ENCODE measurements at regions not wholly inside any gene's neighbourhood (a gene's known extent, or its start where the extent isn't known, plus 50 kb on each side); places are given as distances from the start of the nearest gene placed in this dataset.

GRCh38 chr6:9851541-9852380 lies 563.1 kb downstream of the TFAP2A start:
- Histone ChIP-seq H3K27ac (ENCODE audit: insufficient read depth, low read depth, low read length) (no peak overlapping the region), H3K27me3 (ENCODE audit: control insufficient read depth in 2 of 2, insufficient read depth in 2 of 2, low read length in 2 of 2) (no peaks in the 10 kb centered on the region), H3K9me3 (replicated peaks; ENCODE audit: control insufficient read depth, insufficient read depth, low read length) (no peaks in the 10 kb centered on the region), H4K20me1 (replicated peaks; ENCODE audit: control insufficient read depth, extremely low read depth, insufficient read depth, low read length) (no peaks in the 10 kb centered on the region), H3K4me1 (ENCODE audit: control insufficient read depth, extremely low read depth, insufficient read depth, low read length) (no peaks in the 10 kb centered on the region), H3K36me3 (ENCODE audit: control insufficient read depth in 2 of 2, extremely low read depth in 1 of 2, insufficient read depth in 2 of 2, low read length in 2 of 2) (no peaks in the 10 kb centered on the region), H2AFZ (ENCODE audit: low read depth, low read length) (no peak overlapping the region), H3K4me2 (ENCODE audit: insufficient read depth, low read length) (no peak overlapping the region), H3K9me1 (replicated peaks; ENCODE audit: control insufficient read depth, extremely low read depth, insufficient read depth, low read length) (no peaks in the 10 kb centered on the region), H3K9ac (replicated peaks; ENCODE audit: extremely low read depth, insufficient read depth, low read length) (no peak overlapping the region), H3K79me2 (ENCODE audit: control insufficient read depth, insufficient read depth, low read length) (no peaks in the 10 kb centered on the region), H3K4me3 (replicated peaks in 1 of 3; ENCODE audit: insufficient read depth in 1 of 3, low read depth in 1 of 3, low read length in 3 of 3) (no peak overlapping the region)
- DNase-seq (ENCODE audit: low read depth, low spot score): no peak
- TF ChIP-seq JUN (IDR thresholded peaks at IDR 0.05; ENCODE audit: borderline replicate concordance, insufficient read depth, insufficient read length, low read depth) (peak; percentile 35), MYC (IDR thresholded peaks at IDR 0.05; ENCODE audit: low read depth, low read length) (no peak)
- dilution Hi-C loops (cut with MboI; ENCODE audit: extremely low pct_ligation_motif_present, low sequenced_read_pairs) (no loop called here), intact Hi-C loops (cut with micrococcal nuclease) (no loop called here)
- FAIRE-seq: no peak
- CTCF ChIA-PET: interaction anchor here (1.5 kb wide), 1 partner anchor 869 kb away, joined by 6 read pairs; no protein-coding TSS in a partner anchor
- POLR2A ChIA-PET: no interaction called here
- BruUV-seq (replicated peaks): no TSS peak

DNA sequence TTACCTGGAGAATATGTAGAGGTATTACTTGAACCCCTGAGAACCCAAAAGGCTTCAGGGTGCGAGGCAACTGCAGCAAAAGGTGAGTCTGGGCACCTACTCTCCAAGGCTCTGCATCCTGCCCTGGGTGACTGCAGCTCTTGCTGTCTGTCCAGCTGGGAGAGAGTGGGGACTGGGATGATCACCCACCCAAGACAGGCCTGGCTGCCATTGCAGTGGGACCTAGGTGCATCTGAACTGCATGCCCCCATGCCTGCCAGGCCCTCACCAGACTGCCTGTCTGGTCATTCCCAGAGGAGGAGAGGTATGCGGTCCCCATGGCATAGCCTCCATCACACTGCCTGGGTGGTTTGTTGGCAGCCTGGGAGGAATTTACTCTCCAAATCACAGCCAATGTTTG lies 563.9 kb downstream of the TFAP2A start:
- H3K4me3 ChIP-seq (replicated peaks in 1 of 3; ENCODE audit: insufficient read depth in 1 of 3, low read depth in 1 of 3, low read length in 3 of 3): no peak overlapping the region
- ChIA-PET POLR2A (no interaction called here), CTCF (interaction anchor here (1.5 kb wide), 1 partner anchor 868 kb away, joined by 6 read pairs; no protein-coding TSS in a partner anchor)
- no peak overlapping the region for H3K27ac ChIP-seq (ENCODE audit: insufficient read depth, low read depth, low read length)
- FAIRE-seq: no peak
- intact Hi-C loops (cut with micrococcal nuclease): no loop called here
- no peaks in the 10 kb centered on the region for H3K9me1 ChIP-seq (replicated peaks; ENCODE audit: control insufficient read depth, extremely low read depth, insufficient read depth, low read length)
- dilution Hi-C loops (cut with MboI; ENCODE audit: extremely low pct_ligation_motif_present, low sequenced_read_pairs): no loop called here
- no TSS peak for BruUV-seq (replicated peaks)
- no peaks in the 10 kb centered on the region for H4K20me1 ChIP-seq (replicated peaks; ENCODE audit: control insufficient read depth, extremely low read depth, insufficient read depth, low read length)
- no peak overlapping the region for H3K4me2 ChIP-seq (ENCODE audit: insufficient read depth, low read length)
- peaks cover 2% of the 10 kb centered on the region for H3K9me3 ChIP-seq (replicated peaks; ENCODE audit: control insufficient read depth, insufficient read depth, low read length)
- no peaks in the 10 kb centered on the region for H3K36me3 ChIP-seq (ENCODE audit: control insufficient read depth in 2 of 2, extremely low read depth in 1 of 2, insufficient read depth in 2 of 2, low read length in 2 of 2)
- H3K4me1 ChIP-seq (ENCODE audit: control insufficient read depth, extremely low read depth, insufficient read depth, low read length): no peaks in the 10 kb centered on the region
- H2AFZ ChIP-seq (ENCODE audit: low read depth, low read length): no peak overlapping the region
- no peak for DNase-seq (ENCODE audit: low read depth, low spot score)
- H3K9ac ChIP-seq (replicated peaks; ENCODE audit: extremely low read depth, insufficient read depth, low read length): no peak overlapping the region
- no peaks in the 10 kb centered on the region for H3K79me2 ChIP-seq (ENCODE audit: control insufficient read depth, insufficient read depth, low read length)
- no peaks in the 10 kb centered on the region for H3K27me3 ChIP-seq (ENCODE audit: control insufficient read depth in 2 of 2, insufficient read depth in 2 of 2, low read length in 2 of 2)
- TF ChIP-seq POLR2AphosphoS5 (IDR thresholded peaks at IDR 0.05; ENCODE audit: insufficient read depth, low read depth, low read length) (no peak), POLR2A (IDR thresholded peaks at IDR 0.05; ENCODE audit: low read depth, low read length) (no peak), MYC (IDR thresholded peaks at IDR 0.05; ENCODE audit: low read depth, low read length) (no peak), JUN (IDR thresholded peaks at IDR 0.05; ENCODE audit: borderline replicate concordance, insufficient read depth, insufficient read length, low read depth) (no peak)
- TF ChIP-seq, protein P1, sequence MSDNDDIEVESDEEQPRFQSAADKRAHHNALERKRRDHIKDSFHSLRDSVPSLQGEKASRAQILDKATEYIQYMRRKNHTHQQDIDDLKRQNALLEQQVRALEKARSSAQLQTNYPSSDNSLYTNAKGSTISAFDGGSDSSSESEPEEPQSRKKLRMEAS (IDR thresholded peaks at IDR 0.05; ENCODE audit: insufficient read depth, insufficient read length): no peak
